NCI-H2196 (cell line): ENCODE measurements at regions not wholly inside any gene's neighbourhood (a gene's known extent, or its start where the extent isn't known, plus 50 kb on each side); places are given as distances from the start of the nearest gene placed in this dataset.
"Not testable (repeated sequence)": the region's sequence is repeated elsewhere in the genome, so short reads cannot be mapped to it uniquely, and the experiment has no call there.

Experiments
- DNase-seq: peaks from one replicate; lab custom pipeline; 2025; ENCODE audit not compliant: unreplicated experiment; lab: John Stamatoyannopoulos, UW

- DNase-seq = no peak
Measured at GRCh38 chr18:35871337-35871736, 101.1 kb upstream of the RMP24 start.

GRCh38 chr18:35875566-35875965, 96.9 kb upstream of the RMP24 start:
- DNase-seq = no peak

GRCh38 chr18:35876243-35876642, 96.2 kb upstream of the RMP24 start:
- DNase-seq = no peak

GRCh38 chr18:35880788-35881455, 91.6 kb upstream of the RMP24 start:
- DNase-seq = no peak

GRCh38 chr18:35888329-35888728, 84.2 kb upstream of the RMP24 start:
- DNase-seq = no peak

- no peak for DNase-seq
Measured at GRCh38 chr18:35889677-35890076, 82.8 kb upstream of the RMP24 start.

- no peak for DNase-seq
Measured at GRCh38 chr18:35890323-35890722, 82.2 kb upstream of the RMP24 start.

GRCh38 chr18:35892118-35892517, 80.4 kb upstream of the RMP24 start:
- no peak for DNase-seq

GRCh38 chr18:35897481-35897880, 75.0 kb upstream of the RMP24 start:
- DNase-seq = not testable (repeated sequence)

- no peak for DNase-seq
Measured at GRCh38 chr18:35904389-35905037, 68.0 kb upstream of the RMP24 start.

GRCh38 chr18:35905436-35905835, 67.0 kb upstream of the RMP24 start:
- DNase-seq = no peak

GRCh38 chr18:35906291-35906690, 66.2 kb upstream of the RMP24 start:
- DNase-seq = not testable (repeated sequence)

- DNase-seq = no peak
Measured at GRCh38 chr18:35910327-35910726, 62.2 kb upstream of the RMP24 start.

- no peak for DNase-seq
Measured at GRCh38 chr18:35912332-35912731, 60.1 kb upstream of the RMP24 start.

- no peak for DNase-seq
Measured at GRCh38 chr18:35915056-35915455, 57.4 kb upstream of the RMP24 start.

GRCh38 chr18:35917043-35917442, 55.4 kb upstream of the RMP24 start:
- no peak for DNase-seq

- no peak for DNase-seq
Measured at GRCh38 chr18:35918564-35918963, 53.9 kb upstream of the RMP24 start.

- no peak for DNase-seq
Measured at GRCh38 chr18:35919179-35919578, 53.3 kb upstream of the RMP24 start.

- DNase-seq = no peak
Measured at GRCh38 chr18:35920623-35921022, 51.9 kb upstream of the RMP24 start.
